ENCODE measurements at regions not wholly inside any gene's neighbourhood (a gene's known extent, or its start where the extent isn't known, plus 50 kb on each side); places are given as distances from the start of the nearest gene placed in this dataset.

DNA sequence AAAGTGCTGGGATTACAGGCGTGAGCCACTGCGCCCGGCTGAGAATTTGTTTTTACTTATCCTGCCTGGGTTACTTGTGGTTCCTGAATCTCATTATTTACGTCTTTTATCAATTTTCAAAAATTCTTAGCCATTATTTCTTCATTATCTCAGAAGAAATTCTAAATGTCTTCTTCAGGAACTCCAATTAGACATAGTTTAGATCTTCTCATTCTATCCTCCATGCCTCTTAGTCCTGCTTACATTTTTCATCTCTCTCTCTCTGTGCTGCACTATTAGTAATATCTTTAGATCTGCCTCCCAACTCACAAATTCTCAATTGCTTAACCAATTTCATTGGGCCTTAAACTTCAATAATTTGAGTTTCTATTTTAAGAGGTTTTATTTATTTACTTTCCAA lies 124.4 kb upstream of the MRPS22 start:
- Histone ChIP-seq H3K36me3 (ENCODE audit: insufficient read depth, low read length) (no peaks in the 10 kb centered on the region), H2AFZ (ENCODE audit: low read length) (no peak overlapping the region), H3K4me1 (ENCODE audit: insufficient read depth, low read length, poor library complexity, severe bottlenecking) (no peaks in the 10 kb centered on the region), H3K9me2 (ENCODE audit: insufficient read depth, low read length) (no peaks in the 10 kb centered on the region), H3K4me3 (ENCODE audit: low read depth, low read length, poor library complexity, severe bottlenecking) (no peak overlapping the region), H3K27ac (ENCODE audit: low read depth, low read length, poor library complexity, severe bottlenecking) (no peak overlapping the region), H3K9me3 (ENCODE audit: low read length) (no peaks in the 10 kb centered on the region), H3K4me2 (ENCODE audit: low read length) (no peak overlapping the region), H3K79me2 (ENCODE audit: insufficient read depth, low read depth, low read length) (no peaks in the 10 kb centered on the region), H4K20me1 (ENCODE audit: insufficient read depth, low read length) (no peaks in the 10 kb centered on the region)
- BruUV-seq (replicated peaks), result no TSS peak
- intact Hi-C loops (cut with micrococcal nuclease; ENCODE audit: unreplicated experiment), result no loop called here
- no peak for TF ChIP-seq EZH2phosphoT487 (IDR thresholded peaks at IDR 0.05; ENCODE audit: borderline replicate concordance, low read depth, low read length)
- TF ChIP-seq, protein P1, sequence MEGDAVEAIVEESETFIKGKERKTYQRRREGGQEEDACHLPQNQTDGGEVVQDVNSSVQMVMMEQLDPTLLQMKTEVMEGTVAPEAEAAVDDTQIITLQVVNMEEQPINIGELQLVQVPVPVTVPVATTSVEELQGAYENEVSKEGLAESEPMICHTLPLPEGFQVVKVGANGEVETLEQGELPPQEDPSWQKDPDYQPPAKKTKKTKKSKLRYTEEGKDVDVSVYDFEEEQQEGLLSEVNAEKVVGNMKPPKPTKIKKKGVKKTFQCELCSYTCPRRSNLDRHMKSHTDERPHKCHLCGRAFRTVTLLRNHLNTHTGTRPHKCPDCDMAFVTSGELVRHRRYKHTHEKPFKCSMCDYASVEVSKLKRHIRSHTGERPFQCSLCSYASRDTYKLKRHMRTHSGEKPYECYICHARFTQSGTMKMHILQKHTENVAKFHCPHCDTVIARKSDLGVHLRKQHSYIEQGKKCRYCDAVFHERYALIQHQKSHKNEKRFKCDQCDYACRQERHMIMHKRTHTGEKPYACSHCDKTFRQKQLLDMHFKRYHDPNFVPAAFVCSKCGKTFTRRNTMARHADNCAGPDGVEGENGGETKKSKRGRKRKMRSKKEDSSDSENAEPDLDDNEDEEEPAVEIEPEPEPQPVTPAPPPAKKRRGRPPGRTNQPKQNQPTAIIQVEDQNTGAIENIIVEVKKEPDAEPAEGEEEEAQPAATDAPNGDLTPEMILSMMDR (conservative IDR thresholded peaks at IDR 0.05; ENCODE audit: low read length), result no peak
- DNase-seq (ENCODE audit: low spot score), result no peak
- CTCF ChIA-PET (ENCODE audit: unreplicated experiment), result no interaction called here
- POLR2A ChIA-PET, result no interaction called here

DNA sequence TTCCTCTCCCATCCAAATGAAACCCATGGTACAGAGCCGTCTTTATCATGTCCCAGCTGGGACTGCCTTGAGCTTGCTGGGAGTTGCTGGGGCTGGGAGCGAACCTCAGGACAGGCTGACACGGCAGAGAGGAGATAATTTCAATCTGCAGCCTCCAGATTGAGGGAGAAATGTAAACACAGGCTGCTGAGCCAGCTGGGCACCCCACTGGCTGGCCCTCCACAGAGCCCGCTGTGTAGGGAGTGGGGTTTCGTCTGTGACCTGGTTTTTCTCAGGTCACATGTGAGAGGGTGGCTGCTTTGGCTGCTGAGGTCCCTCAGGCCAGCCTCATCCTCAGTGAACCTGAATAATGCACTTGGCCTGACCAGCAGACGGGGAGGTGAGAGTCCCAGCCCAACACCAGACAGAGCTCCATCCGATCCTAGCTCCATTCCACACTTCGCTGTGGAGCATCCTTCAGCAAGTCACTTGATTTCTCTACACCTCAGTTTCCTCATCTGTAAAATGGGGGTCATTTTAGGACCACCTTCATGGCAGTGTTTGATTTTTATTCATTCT lies 121.6 kb upstream of the MRPS22 start:
- no peaks in the 10 kb centered on the region for H3K79me2 ChIP-seq (ENCODE audit: insufficient read depth, low read depth, low read length)
- H4K20me1 ChIP-seq (ENCODE audit: insufficient read depth, low read length), result no peaks in the 10 kb centered on the region
- H3K27ac ChIP-seq (ENCODE audit: low read depth, low read length, poor library complexity, severe bottlenecking), result no peak overlapping the region
- H3K9me2 ChIP-seq (ENCODE audit: insufficient read depth, low read length), result no peaks in the 10 kb centered on the region
- H3K36me3 ChIP-seq (ENCODE audit: insufficient read depth, low read length), result no peaks in the 10 kb centered on the region
- H3K9me3 ChIP-seq (ENCODE audit: low read length), result no peaks in the 10 kb centered on the region
- H2AFZ ChIP-seq (ENCODE audit: low read length), result no peak overlapping the region
- no peak for DNase-seq (ENCODE audit: low spot score)
- ChIA-PET CTCF (ENCODE audit: unreplicated experiment) (no interaction called here), POLR2A (no interaction called here)
- BruUV-seq (replicated peaks), result no TSS peak
- H3K4me3 ChIP-seq (ENCODE audit: low read depth, low read length, poor library complexity, severe bottlenecking), result no peak overlapping the region
- H3K4me2 ChIP-seq (ENCODE audit: low read length), result no peak overlapping the region
- H3K4me1 ChIP-seq (ENCODE audit: insufficient read depth, low read length, poor library complexity, severe bottlenecking), result no peaks in the 10 kb centered on the region
- intact Hi-C loops (cut with micrococcal nuclease; ENCODE audit: unreplicated experiment), result no loop called here
- TF ChIP-seq, protein P1 (conservative IDR thresholded peaks at IDR 0.05; ENCODE audit: low read length), result no peak
- no peak for TF ChIP-seq EZH2phosphoT487 (IDR thresholded peaks at IDR 0.05; ENCODE audit: borderline replicate concordance, low read depth, low read length)

DNA sequence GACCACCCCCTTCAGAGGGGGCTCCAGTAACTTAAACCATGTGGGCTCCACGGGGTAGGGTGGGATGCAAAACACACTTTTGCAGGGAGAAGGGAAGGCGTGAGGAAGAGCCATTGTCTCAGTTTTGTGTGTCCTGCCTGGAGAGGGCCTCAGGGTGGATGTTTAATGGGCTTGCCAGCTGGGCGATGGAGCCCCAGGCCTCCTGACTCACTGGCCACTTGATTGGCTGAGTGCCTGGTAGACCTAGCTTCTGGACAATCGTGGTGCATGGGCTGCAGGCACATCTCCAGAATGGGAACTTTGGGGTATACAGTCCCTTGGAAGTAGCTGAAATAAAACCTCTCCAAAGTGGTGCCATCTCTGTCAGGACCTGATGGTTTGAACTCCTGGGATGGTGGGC lies 118.3 kb upstream of the MRPS22 start:
- no peak for DNase-seq (ENCODE audit: low spot score)
- Histone ChIP-seq H3K79me2 (ENCODE audit: insufficient read depth, low read depth, low read length) (no peaks in the 10 kb centered on the region), H3K4me2 (ENCODE audit: low read length) (no peak overlapping the region), H3K36me3 (ENCODE audit: insufficient read depth, low read length) (no peaks in the 10 kb centered on the region), H3K4me3 (ENCODE audit: low read depth, low read length, poor library complexity, severe bottlenecking) (no peak overlapping the region), H3K9me2 (ENCODE audit: insufficient read depth, low read length) (no peaks in the 10 kb centered on the region), H4K20me1 (ENCODE audit: insufficient read depth, low read length) (no peaks in the 10 kb centered on the region), H2AFZ (ENCODE audit: low read length) (no peak overlapping the region), H3K4me1 (ENCODE audit: insufficient read depth, low read length, poor library complexity, severe bottlenecking) (no peaks in the 10 kb centered on the region), H3K27ac (ENCODE audit: low read depth, low read length, poor library complexity, severe bottlenecking) (no peak overlapping the region), H3K9me3 (ENCODE audit: low read length) (no peaks in the 10 kb centered on the region)
- intact Hi-C loops (cut with micrococcal nuclease; ENCODE audit: unreplicated experiment), result no loop called here
- no TSS peak for BruUV-seq (replicated peaks)
- POLR2A ChIA-PET, result no interaction called here
- CTCF ChIA-PET (ENCODE audit: unreplicated experiment), result no interaction called here
- TF ChIP-seq EZH2phosphoT487 (IDR thresholded peaks at IDR 0.05; ENCODE audit: borderline replicate concordance, low read depth, low read length), result no peak
- TF ChIP-seq, protein P1 (conservative IDR thresholded peaks at IDR 0.05; ENCODE audit: low read length), result no peak
